Left cardiac atrium (tissue), 4 donors: ENCODE measurements at regions not wholly inside any gene's neighbourhood (a gene's known extent, or its start where the extent isn't known, plus 50 kb on each side); places are given as distances from the start of the nearest gene placed in this dataset.
"Not testable (repeated sequence)": the region's sequence is repeated elsewhere in the genome, so short reads cannot be mapped to it uniquely, and the experiment has no call there.

Experiments used
- ATAC-seq, 2 donors: fragments of 200-7000 bp; cut with Tn5 transposase; one replicate each; pipeline ENCODE4 v1.9.1; 2020; ENCODE audit warnings: mild to moderate bottlenecking in 2 of 2, moderate library complexity in 2 of 2
- DNase-seq: peaks from one replicate; pipeline ENCODE4 v3.0.0-alpha.2; 2020
- intact Hi-C, 2 donors: fragments of 100-400 bp; cut with DNase I; formaldehyde crosslinking; loops; one replicate each; pipeline versions ENCODE4 v1.14.1 to v1.15.1; 2022 to 2023
- donor health status: DM: no; HTN: yes; CAD: no.
- donor health status: DM: no; HTN: yes; CAD: no; lungs with severe emphysema.
- donor health status: DM: yes; HTN: yes; CAD: no.
- donor health status: Dilated cardiomyopathy.

DNA sequence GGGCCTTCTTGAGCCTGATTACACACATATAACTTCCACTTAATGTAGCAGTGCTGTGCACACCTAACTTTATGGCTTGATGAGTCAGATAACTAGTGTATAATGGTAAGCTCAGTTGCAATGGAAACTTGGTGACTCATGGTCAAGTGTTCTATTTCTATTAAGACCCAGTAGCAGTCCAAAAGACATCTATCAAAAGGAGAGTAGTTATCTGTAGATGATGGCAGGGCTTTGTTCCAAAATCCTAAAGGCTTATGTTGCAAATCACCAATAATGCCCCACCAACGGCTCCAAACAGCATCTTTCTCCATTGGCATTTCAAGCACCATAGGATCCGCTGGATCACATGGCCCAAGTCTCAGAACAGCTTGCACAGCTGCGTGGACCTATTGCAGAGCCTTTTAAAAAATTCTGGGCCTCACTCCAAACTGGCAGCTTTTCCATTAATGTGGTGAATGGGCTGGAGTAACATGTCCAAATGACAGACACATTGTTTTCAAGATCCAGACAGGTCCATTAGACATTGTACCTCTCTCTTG, 566.8 kb upstream of the USP24 start:
- peak in 1 of 2 donors; percentile 53 for ATAC-seq
- intact Hi-C loops = no loop called here
- no peak for DNase-seq

- intact Hi-C loops = no loop called here
- ATAC-seq = no peak
- DNase-seq = no peak
Observed at GRCh38 chr1:55781003-55781402, 565.8 kb upstream of the USP24 start.

GRCh38 chr1:55777545-55777944, 562.4 kb upstream of the USP24 start:
- intact Hi-C loops = no loop called here

DNA sequence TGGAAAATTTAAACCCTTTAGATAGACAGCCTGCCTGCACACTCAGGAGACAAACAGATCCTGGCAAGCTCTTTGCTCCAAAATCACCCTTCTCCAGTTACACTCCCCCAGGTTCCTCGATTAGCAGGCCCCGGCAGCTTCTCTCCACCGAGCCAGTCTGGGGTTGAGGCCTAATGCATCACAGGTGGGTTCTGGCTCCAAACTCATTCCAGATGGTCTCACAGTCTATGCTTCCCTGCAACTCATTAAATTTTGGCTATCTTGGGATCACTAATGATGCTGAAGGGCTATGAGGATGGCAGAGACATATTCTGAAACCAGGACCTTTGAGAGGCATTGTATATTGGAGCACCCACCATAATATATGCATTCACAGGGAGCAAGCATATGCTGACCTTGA, 559.8 kb upstream of the USP24 start:
- intact Hi-C loops = no loop called here
- ATAC-seq (no peak), DNase-seq (no peak)

More at GRCh38 chr1:55777545-55777944, 562.4 kb upstream of the USP24 start:
- no peak for ATAC-seq
- DNase-seq = no peak

- no peak for DNase-seq
- no peak for ATAC-seq
- intact Hi-C loops = no loop called here
Observed at GRCh38 chr1:55774446-55774845, 559.3 kb upstream of the USP24 start.

GRCh38 chr1:55773211-55773940, 558.2 kb upstream of the USP24 start:
- no peak for ATAC-seq
- intact Hi-C loops = no loop called here

GRCh38 chr1:55768327-55768952, 553.3 kb upstream of the USP24 start:
- DNase-seq (no peak), ATAC-seq (no peak)
- intact Hi-C loops = no loop called here

More at GRCh38 chr1:55773211-55773940, 558.2 kb upstream of the USP24 start:
- DNase-seq = no peak

DNA sequence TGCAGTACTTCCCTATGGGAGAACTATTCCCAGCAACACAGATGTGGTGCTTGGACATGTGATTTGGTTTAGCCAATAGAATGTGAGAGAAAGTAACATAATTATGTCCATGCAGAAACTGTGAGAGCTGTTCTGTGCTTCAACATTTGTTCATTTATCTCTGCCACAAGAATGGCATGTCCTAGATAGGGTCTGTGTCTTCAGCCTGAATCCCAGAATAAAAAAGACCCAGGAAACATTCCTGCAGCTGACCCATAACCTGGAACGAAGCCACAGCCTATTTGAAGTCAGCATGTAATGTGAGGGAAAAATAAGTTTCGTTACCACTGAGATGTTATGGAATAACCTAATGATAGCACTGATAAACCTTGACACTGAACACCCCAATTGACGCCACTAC, 552.0 kb upstream of the USP24 start:
- intact Hi-C loops = no loop called here
- DNase-seq (no peak), ATAC-seq (peak in 1 of 2 donors; percentile 15)

GRCh38 chr1:55765505-55765904, 550.3 kb upstream of the USP24 start:
- ATAC-seq, intact Hi-C loops, DNase-seq: not testable (repeated sequence)

GRCh38 chr1:55751776-55752175, 536.6 kb upstream of the USP24 start:
- intact Hi-C loops = no loop called here
- ATAC-seq (no peak), DNase-seq (no peak)

- ATAC-seq (no peak), DNase-seq (no peak)
- intact Hi-C loops = no loop called here
Observed at GRCh38 chr1:55750628-55750995, 535.4 kb upstream of the USP24 start.

DNA sequence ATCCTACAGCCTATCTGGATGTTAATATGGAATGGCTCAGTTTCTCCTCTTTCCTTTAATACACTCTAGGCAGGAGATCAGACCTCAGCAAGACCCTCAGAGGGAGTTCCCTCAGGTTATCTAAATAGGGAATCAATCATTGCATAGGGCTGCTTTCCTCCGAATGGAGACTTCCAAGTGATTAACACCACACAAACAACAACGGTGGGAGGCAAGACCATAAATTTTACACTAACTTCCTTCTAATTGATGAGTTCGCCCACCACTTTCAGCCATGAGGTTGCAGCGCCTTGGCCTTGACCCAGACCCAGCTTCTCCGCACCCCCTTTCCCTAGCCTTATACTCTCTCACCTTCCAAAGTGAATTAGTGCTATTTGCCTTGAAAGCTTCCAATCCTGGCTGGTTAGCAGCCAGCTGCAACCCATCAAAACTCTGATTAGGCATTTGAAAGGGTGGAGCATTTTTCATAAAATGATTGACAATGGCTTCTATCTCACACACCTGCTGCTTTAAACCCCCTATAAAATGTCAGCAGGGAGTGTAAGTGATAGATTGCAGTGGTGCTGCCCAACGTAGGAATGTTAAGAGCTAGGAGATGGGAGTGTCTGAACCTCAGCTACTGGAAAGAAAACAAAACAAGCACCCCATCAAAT, 534.9 kb upstream of the USP24 start:
- ATAC-seq (no peak), DNase-seq (no peak)
- intact Hi-C loops = no loop called here

DNA sequence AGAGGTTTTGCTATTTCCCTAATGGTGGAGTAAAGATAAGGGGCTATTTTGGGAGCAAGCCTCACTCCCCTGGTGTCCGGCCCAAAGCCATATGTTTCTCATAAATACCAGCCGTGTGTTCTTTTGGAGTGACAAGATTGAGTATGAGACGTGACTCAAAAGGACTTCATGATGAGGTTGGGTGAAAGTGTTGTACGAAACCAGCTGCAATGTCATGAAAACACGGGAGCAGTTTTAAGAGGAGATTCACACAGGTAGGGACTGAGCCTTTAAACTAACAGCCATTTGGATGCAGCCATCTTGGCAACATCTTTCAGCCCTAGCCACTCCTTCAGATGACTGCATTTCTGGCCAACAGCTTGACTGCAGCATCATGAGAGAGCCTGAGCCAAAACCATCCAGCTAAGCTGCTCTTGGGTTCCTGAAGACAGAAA, 532.3 kb upstream of the USP24 start:
- no peak for DNase-seq
- peak in 1 of 2 donors; percentile 71 for ATAC-seq
- intact Hi-C loops = no loop called here

- DNase-seq (no peak), ATAC-seq (no peak)
- intact Hi-C loops = no loop called here
Observed at GRCh38 chr1:55746710-55747109, 531.5 kb upstream of the USP24 start.

DNA sequence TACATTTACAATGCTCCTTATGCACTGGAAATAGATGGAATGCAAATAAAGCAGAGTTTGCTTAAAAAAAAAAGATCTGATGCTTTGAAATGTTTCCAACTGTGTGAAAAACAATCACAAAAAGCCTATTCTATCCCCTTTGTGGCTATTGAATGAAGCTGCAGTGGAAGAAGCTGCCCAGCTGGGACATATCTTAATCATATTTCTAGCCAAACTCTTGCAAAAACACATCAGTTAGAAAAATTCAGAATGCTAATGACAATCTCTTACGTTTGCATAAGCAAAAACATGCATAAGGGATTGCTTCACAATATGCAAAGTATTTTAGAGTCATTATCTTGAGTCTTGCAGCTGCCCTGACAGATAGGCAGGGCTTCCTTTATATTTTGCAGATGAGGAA, 526.4 kb upstream of the USP24 start:
- DNase-seq (no peak), ATAC-seq (peak; percentile 14 to 30)
- intact Hi-C loops = no loop called here

GRCh38 chr1:55735106-55735505, 519.9 kb upstream of the USP24 start:
- intact Hi-C loops = no loop called here
- ATAC-seq = no peak

GRCh38 chr1:55726994-55727393, 511.8 kb upstream of the USP24 start:
- no peak for DNase-seq
- intact Hi-C loops = no loop called here
- no peak for ATAC-seq

More at GRCh38 chr1:55735106-55735505, 519.9 kb upstream of the USP24 start:
- no peak for DNase-seq

GRCh38 chr1:55725378-55725777, 510.2 kb upstream of the USP24 start:
- DNase-seq (no peak), ATAC-seq (no peak)
- intact Hi-C loops = no loop called here

DNA sequence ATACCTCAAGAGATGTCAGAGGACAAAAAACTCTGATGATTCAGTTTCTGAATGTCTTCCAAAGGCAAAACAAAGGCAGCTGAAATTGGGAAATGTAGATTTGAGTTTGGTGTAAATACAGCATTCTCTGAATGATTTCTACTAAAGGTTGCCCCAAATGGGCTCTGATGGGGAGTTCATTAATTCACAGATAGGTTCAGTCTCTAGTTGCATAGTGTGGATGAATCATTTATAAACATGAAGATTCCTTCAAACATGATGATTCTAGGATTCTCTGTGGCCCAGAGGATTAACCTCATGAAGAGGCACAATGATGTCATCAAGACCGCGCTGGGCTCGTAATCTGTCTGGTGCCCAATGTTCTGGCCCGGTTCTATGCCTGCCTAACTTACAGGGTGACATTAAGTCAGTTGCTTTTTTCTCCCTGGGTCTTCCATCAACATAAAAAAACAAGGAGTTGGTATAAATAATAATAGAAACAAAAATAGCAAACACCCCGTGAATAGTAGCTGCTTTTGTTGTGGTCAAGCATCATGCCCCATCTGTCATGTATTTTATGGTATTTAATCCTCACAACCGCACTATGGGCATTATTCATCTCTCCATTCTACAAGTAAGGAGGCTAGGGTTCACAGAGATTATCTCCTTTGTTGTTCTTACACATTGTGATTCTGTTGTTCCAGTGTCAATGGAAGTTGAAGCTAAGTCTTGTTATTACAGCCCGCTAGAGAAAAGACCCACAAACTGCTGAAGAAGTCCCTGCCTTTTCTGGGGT, 509.6 kb upstream of the USP24 start:
- intact Hi-C loops = no loop called here
- ATAC-seq (no peak), DNase-seq (no peak)
